ENCODE measurements at regions not wholly inside any gene's neighbourhood (a gene's known extent, or its start where the extent isn't known, plus 50 kb on each side); places are given as distances from the start of the nearest gene placed in this dataset.

- no peak overlapping the region for H3K27ac ChIP-seq
- TF ChIP-seq POLR2AphosphoS5 (IDR thresholded peaks at IDR 0.05) (no peak), EP300 (IDR thresholded peaks at IDR 0.05) (no peak), POLR2A (IDR thresholded peaks at IDR 0.05) (no peak), CTCF (IDR thresholded peaks at IDR 0.05) (no peak)
- H3K4me1 ChIP-seq, result no peaks in the 10 kb centered on the region
- 50 to 75% methylated on average over 3 of the region's 3 CpGs for WGBS, 2 donors
- H3K9me3 ChIP-seq, result no peaks in the 10 kb centered on the region
- H3K36me3 ChIP-seq, result no peaks in the 10 kb centered on the region
- no peaks in the 10 kb centered on the region for H3K27me3 ChIP-seq
- no peak overlapping the region for H3K4me3 ChIP-seq
- ATAC-seq (ENCODE audit: low FRiP score in 2 of 2) (no peak), DNase-seq (no peak)
These were observed 217.3 kb downstream of the ZIC4 start for GRCh38 chr3:147189016-147189415.

DNA sequence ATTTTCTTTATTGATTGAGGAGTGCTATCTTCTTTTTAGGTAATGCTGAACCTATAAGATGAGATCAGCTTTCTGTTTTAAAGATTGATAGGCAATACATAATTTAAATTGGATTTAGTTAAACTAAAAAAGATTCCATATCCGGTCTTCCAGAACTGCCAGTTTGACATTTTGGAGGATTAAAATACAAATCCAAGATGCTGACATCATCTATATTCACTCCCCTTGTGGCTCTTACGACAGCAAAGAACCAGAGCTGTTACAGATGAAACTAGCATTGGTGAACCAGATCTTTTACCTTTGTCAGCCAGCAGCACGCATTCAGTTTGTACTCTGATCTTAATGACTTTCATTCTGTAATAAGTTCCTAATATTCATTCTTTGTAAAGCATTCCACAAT lies 218.7 kb downstream of the ZIC4 start:
- no peak for ATAC-seq (ENCODE audit: low FRiP score in 2 of 2)
- no peaks in the 10 kb centered on the region for H3K4me1 ChIP-seq
- H3K36me3 ChIP-seq, result no peaks in the 10 kb centered on the region
- DNase-seq, result no peak
- TF ChIP-seq CTCF (IDR thresholded peaks at IDR 0.05), result no peak
- TF ChIP-seq POLR2AphosphoS5 (IDR thresholded peaks at IDR 0.05), result no peak
- TF ChIP-seq POLR2A (IDR thresholded peaks at IDR 0.05), result no peak
- TF ChIP-seq EP300 (IDR thresholded peaks at IDR 0.05), result no peak
- no peak overlapping the region for H3K4me3 ChIP-seq
- WGBS, 2 donors, result 81 to 83% methylated on average over 3 of the region's 3 CpGs
- H3K27me3 ChIP-seq, result no peaks in the 10 kb centered on the region
- no peaks in the 10 kb centered on the region for H3K9me3 ChIP-seq
- no peak overlapping the region for H3K27ac ChIP-seq

DNA sequence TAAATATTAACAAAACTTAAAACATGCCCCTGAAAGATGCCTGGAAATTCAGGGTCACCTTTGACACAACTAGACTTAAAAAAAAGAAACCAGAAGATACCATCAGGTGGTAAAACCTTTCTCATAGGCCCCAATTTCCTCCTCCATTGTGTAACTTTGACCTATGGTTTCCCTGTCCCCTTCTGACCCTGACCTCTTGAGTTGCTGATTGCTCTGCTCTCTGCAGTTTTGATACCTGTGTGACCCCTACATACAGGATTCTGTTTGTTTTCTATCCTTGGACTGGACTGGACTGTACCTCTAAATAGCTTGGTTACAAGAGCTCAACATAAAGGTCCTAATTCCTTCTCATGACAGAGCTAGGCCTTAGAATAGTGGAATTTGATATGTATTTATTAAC lies 220.6 kb downstream of the ZIC4 start:
- no peaks in the 10 kb centered on the region for H3K4me1 ChIP-seq
- TF ChIP-seq POLR2AphosphoS5 (IDR thresholded peaks at IDR 0.05) (no peak), CTCF (IDR thresholded peaks at IDR 0.05) (no peak), EP300 (IDR thresholded peaks at IDR 0.05) (no peak), POLR2A (IDR thresholded peaks at IDR 0.05) (no peak)
- H3K4me3 ChIP-seq, result no peak overlapping the region
- DNase-seq, result no peak
- ATAC-seq (ENCODE audit: low FRiP score in 2 of 2), result no peak
- H3K27ac ChIP-seq, result no peak overlapping the region
- H3K9me3 ChIP-seq, result no peaks in the 10 kb centered on the region
- H3K36me3 ChIP-seq, result no peaks in the 10 kb centered on the region
- no peaks in the 10 kb centered on the region for H3K27me3 ChIP-seq

DNA sequence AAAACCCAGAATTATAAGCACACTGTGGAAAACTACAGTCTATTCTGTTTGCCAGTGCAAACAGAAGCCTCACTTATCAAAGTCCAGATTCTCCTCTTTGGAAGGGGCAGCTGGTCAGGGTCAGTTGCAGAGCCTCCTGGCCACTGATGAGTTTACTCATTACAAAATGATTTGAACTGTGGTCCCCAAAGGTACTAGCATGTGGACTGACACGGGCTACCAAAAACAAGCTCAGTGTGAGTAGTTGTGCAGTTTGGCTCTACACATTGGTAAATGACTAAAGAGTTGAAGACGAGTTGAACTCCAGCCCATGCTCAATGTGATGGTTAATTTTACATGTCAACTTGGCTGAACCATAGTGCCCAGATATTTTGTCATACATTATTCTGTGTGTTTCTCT lies 221.5 kb downstream of the ZIC4 start:
- TF ChIP-seq CTCF (IDR thresholded peaks at IDR 0.05) (no peak), POLR2A (IDR thresholded peaks at IDR 0.05) (no peak), POLR2AphosphoS5 (IDR thresholded peaks at IDR 0.05) (no peak), EP300 (IDR thresholded peaks at IDR 0.05) (no peak)
- Histone ChIP-seq H3K27ac (no peak overlapping the region), H3K4me1 (no peaks in the 10 kb centered on the region), H3K9me3 (no peaks in the 10 kb centered on the region), H3K27me3 (no peaks in the 10 kb centered on the region), H3K4me3 (no peak overlapping the region), H3K36me3 (no peaks in the 10 kb centered on the region)
- DNase-seq, result no peak
- ATAC-seq (ENCODE audit: low FRiP score in 2 of 2), result no peak
- WGBS, 2 donors, result 71 to 80% methylated on average over 2 of the region's 2 CpGs

DNA sequence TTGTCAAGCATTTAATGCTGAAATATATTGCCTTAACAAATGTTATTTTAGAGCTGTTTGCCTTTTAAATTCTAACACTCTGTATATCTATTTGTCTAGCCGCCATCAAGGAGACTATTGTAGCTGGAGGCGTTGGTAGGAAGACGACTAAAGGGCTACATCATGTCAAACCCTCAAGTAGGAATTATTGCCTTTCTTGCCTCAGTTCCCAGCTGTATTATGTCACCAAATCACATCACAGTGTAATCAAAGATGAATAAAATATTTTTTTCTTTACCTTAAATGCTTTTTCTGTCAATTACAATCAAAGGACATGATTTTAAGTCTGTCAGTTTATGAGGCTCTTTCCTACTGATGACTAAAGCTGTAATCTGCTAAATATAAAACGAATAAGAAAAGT lies 233.1 kb downstream of the ZIC4 start:
- no peaks in the 10 kb centered on the region for H3K4me1 ChIP-seq
- no peak overlapping the region for H3K4me3 ChIP-seq
- H3K27ac ChIP-seq, result no peak overlapping the region
- no peak for TF ChIP-seq POLR2A (IDR thresholded peaks at IDR 0.05)
- no peak for DNase-seq
- no peak for ATAC-seq (ENCODE audit: low FRiP score in 2 of 2)
- no peaks in the 10 kb centered on the region for H3K36me3 ChIP-seq
- WGBS, 2 donors, result 61 to 62% methylated on average over 4 of the region's 4 CpGs
- H3K9me3 ChIP-seq, result peaks cover 0 to 4% (median 0%) of the 10 kb centered on the region in 4 donors
- H3K27me3 ChIP-seq, result no peaks in the 10 kb centered on the region
